ENCODE measurements at regions not wholly inside any gene's neighbourhood (a gene's known extent, or its start where the extent isn't known, plus 50 kb on each side); places are given as distances from the start of the nearest gene placed in this dataset.

GRCh38 chr1:103171041-103171590 is 62.8 kb upstream of the COL11A1 start:
- no peaks in the 10 kb centered on the region for H3K36me3 Mint-ChIP-seq (ENCODE audit: low read depth)
- H3K27me3 Mint-ChIP-seq: no peaks in the 10 kb centered on the region
- H3K9me3 Mint-ChIP-seq: peaks cover 3% of the 10 kb centered on the region
- TF ChIP-seq CTCF (IDR thresholded peaks at IDR 0.05): no peak
- intact Hi-C loops (cut with micrococcal nuclease): no loop called here
- H3K4me3 Mint-ChIP-seq: no peak overlapping the region
- no peak overlapping the region for H3K27ac Mint-ChIP-seq
- ChIA-PET CTCF (no interaction called here), POLR2A (no interaction called here)
- H3K4me1 Mint-ChIP-seq (ENCODE audit: low read depth): no peaks in the 10 kb centered on the region
- ATAC-seq (no peak), DNase-seq (no peak)

GRCh38 chr1:103170609-103171008 is 62.3 kb upstream of the COL11A1 start:
- Mint-ChIP-seq H3K4me3 (no peak overlapping the region), H3K4me1 (ENCODE audit: low read depth) (no peaks in the 10 kb centered on the region), H3K36me3 (ENCODE audit: low read depth) (no peaks in the 10 kb centered on the region), H3K27ac (no peak overlapping the region), H3K9me3 (peaks cover 7% of the 10 kb centered on the region), H3K27me3 (no peaks in the 10 kb centered on the region)
- CTCF ChIA-PET: no interaction called here
- DNase-seq (no peak), ATAC-seq (no peak)
- intact Hi-C loops (cut with micrococcal nuclease): no loop called here
- TF ChIP-seq CTCF (IDR thresholded peaks at IDR 0.05): no peak
- POLR2A ChIA-PET: no interaction called here

- ATAC-seq: peak; percentile 53
- H3K4me1 Mint-ChIP-seq (ENCODE audit: low read depth): no peaks in the 10 kb centered on the region
- no peak for TF ChIP-seq CTCF (IDR thresholded peaks at IDR 0.05)
- POLR2A ChIA-PET: no interaction called here
- no peak overlapping the region for H3K4me3 Mint-ChIP-seq
- H3K36me3 Mint-ChIP-seq (ENCODE audit: low read depth): no peaks in the 10 kb centered on the region
- intact Hi-C loops (cut with micrococcal nuclease): no loop called here
- CTCF ChIA-PET: no interaction called here
- no peak overlapping the region for H3K27ac Mint-ChIP-seq
- H3K9me3 Mint-ChIP-seq: peaks cover 7% of the 10 kb centered on the region
- no peak for DNase-seq
- H3K27me3 Mint-ChIP-seq: no peaks in the 10 kb centered on the region
Observed at GRCh38 chr1:103162360-103162759, 54.0 kb upstream of the COL11A1 start.

- ATAC-seq (no peak), DNase-seq (no peak)
- no peaks in the 10 kb centered on the region for H3K36me3 Mint-ChIP-seq (ENCODE audit: low read depth)
- no peaks in the 10 kb centered on the region for H3K27me3 Mint-ChIP-seq
- POLR2A ChIA-PET: no interaction called here
- no peak overlapping the region for H3K4me3 Mint-ChIP-seq
- TF ChIP-seq CTCF (IDR thresholded peaks at IDR 0.05): no peak
- no peak overlapping the region for H3K27ac Mint-ChIP-seq
- no peaks in the 10 kb centered on the region for H3K4me1 Mint-ChIP-seq (ENCODE audit: low read depth)
- intact Hi-C loops (cut with micrococcal nuclease): no loop called here
- CTCF ChIA-PET: no interaction called here
- no peaks in the 10 kb centered on the region for H3K9me3 Mint-ChIP-seq
Observed at GRCh38 chr1:103160281-103160680, 52.0 kb upstream of the COL11A1 start.
